DOHH2 (cell line): ENCODE measurements at regions not wholly inside any gene's neighbourhood (a gene's known extent, or its start where the extent isn't known, plus 50 kb on each side); places are given as distances from the start of the nearest gene placed in this dataset.

ENCODE experiments used
- H3F3A ChIP-seq: fragments of 200-600 bp; sonication (generic), shearing (Covaris generic); 2 replicates; pipeline ENCODE4 v1.6.0; 2016; ENCODE audit warnings: antibody characterized with exemption, mild to moderate bottlenecking; ENCODE audit not compliant: control insufficient read depth, insufficient read depth
- H3K27ac ChIP-seq: fragments of 200-600 bp; sonication (generic); 2 replicates; pipeline ENCODE4 v1.5.1; 2014; ENCODE audit warnings: low read depth, mild to moderate bottlenecking, low read length, moderate library complexity
- H3K27me3 ChIP-seq: fragments of 200-600 bp; sonication (generic); 2 replicates; pipeline ENCODE4 v1.6.1; 2014; ENCODE audit warnings: mild to moderate bottlenecking, low read length, mixed read lengths; ENCODE audit not compliant: control insufficient read depth
- H3K36me3 ChIP-seq: fragments of 200-600 bp; sonication (generic); 2 replicates; pipeline ENCODE4 v1.6.1; 2014; ENCODE audit warnings: mild to moderate bottlenecking, low read length, moderate library complexity, mixed read lengths; ENCODE audit not compliant: control insufficient read depth
- H3K4me1 ChIP-seq: fragments of 200-600 bp; sonication (generic); 2 replicates; pipeline ENCODE4 v1.6.1; 2014; ENCODE audit warnings: mild to moderate bottlenecking, low read length, mixed read lengths; ENCODE audit not compliant: control insufficient read depth
- H3K4me2 ChIP-seq: fragments of 200-600 bp; sonication (generic); 2 replicates; pipeline ENCODE4 v1.6.0; 2014; ENCODE audit warnings: mild to moderate bottlenecking, low read length, moderate library complexity
- H3K4me3 ChIP-seq: fragments of 200-600 bp; sonication (generic); 2 replicates; pipeline ENCODE4 v1.5.1; 2014; ENCODE audit warnings: mild to moderate bottlenecking, low read length, mixed read lengths
- H3K79me2 ChIP-seq: fragments of 200-600 bp; sonication (generic); 2 replicates; pipeline ENCODE4 v1.6.1; 2014; ENCODE audit warnings: mild to moderate bottlenecking, low read length, mixed read lengths; ENCODE audit not compliant: control insufficient read depth
- H3K9me2 ChIP-seq: fragments of 200-600 bp; sonication (generic); replicated peaks from 2 replicates; pipeline ENCODE4 v1.6.1; 2014; ENCODE audit warnings: mild to moderate bottlenecking, low read length, mixed read lengths; ENCODE audit not compliant: control insufficient read depth
- H3K9me3 ChIP-seq: fragments of 200-600 bp; sonication (generic); 2 replicates; pipeline ENCODE4 v1.6.1; 2014; ENCODE audit warnings: antibody characterized with exemption, low read length, mixed read lengths; ENCODE audit not compliant: control insufficient read depth, insufficient read depth
- H4K20me1 ChIP-seq: fragments of 200-600 bp; sonication (generic); 2 replicates; pipeline ENCODE4 v1.6.0; 2014; ENCODE audit warnings: low read depth, mild to moderate bottlenecking, antibody characterized with exemption, low read length, moderate library complexity; ENCODE audit not compliant: control insufficient read depth, insufficient read depth
- EZH2phosphoT487 ChIP-seq: fragments of 200-600 bp; sonication (generic); IDR thresholded peaks from 2 replicates; pipeline ENCODE4 v1.6.1; 2017; ENCODE audit warnings: borderline replicate concordance, mild to moderate bottlenecking, antibody characterized with exemption, low read length, moderate library complexity, mixed read lengths
- TF ChIP-seq, protein P1 (sequence below): fragments of 200-600 bp; sonication (generic); IDR thresholded peaks from one replicate; pipeline ENCODE4 v1.5.1; 2014; ENCODE audit warnings: antibody characterized with exemption, mild to moderate bottlenecking, low read depth, low read length; ENCODE audit not compliant: poor library complexity, severe bottlenecking

DNA sequence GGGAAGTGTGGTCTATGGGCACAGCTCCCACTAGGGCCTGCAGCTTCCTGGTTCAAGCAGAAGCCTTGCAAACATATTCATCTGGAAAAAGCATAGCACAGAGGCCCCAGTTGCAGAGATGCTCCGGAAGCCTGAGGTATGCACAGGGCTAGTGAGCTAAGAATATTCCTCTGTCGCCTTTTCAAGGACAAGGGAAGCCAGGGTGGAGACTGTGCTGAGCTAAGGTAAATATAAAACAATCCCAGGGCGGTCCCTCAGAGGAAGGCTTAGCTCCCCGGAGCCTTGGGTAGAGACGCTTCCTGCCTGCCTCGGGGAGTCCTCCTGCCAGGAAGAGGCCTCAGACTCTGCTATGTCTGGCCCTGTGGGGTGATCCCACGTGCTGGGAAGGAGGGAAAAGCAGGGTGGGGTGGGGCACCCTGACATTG lies 134.8 kb upstream of the FOXA2 start:
- H3K4me2 ChIP-seq = no peak overlapping the region
- H3K9me2 ChIP-seq = no peaks in the 10 kb centered on the region
- TF ChIP-seq, protein P1, sequence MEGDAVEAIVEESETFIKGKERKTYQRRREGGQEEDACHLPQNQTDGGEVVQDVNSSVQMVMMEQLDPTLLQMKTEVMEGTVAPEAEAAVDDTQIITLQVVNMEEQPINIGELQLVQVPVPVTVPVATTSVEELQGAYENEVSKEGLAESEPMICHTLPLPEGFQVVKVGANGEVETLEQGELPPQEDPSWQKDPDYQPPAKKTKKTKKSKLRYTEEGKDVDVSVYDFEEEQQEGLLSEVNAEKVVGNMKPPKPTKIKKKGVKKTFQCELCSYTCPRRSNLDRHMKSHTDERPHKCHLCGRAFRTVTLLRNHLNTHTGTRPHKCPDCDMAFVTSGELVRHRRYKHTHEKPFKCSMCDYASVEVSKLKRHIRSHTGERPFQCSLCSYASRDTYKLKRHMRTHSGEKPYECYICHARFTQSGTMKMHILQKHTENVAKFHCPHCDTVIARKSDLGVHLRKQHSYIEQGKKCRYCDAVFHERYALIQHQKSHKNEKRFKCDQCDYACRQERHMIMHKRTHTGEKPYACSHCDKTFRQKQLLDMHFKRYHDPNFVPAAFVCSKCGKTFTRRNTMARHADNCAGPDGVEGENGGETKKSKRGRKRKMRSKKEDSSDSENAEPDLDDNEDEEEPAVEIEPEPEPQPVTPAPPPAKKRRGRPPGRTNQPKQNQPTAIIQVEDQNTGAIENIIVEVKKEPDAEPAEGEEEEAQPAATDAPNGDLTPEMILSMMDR = no peak
- TF ChIP-seq EZH2phosphoT487 = no peak
- no peak overlapping the region for H3K27ac ChIP-seq
- H3K79me2 ChIP-seq = no peaks in the 10 kb centered on the region
- no peak overlapping the region for H3K4me3 ChIP-seq
- H4K20me1 ChIP-seq = no peaks in the 10 kb centered on the region
- peaks cover 6% of the 10 kb centered on the region; the same call in 1 of the 2 replicates for H3K4me1 ChIP-seq
- H3K27me3 ChIP-seq = no peaks in the 10 kb centered on the region
- no peaks in the 10 kb centered on the region for H3F3A ChIP-seq
- no peaks in the 10 kb centered on the region for H3K36me3 ChIP-seq
- no peaks in the 10 kb centered on the region for H3K9me3 ChIP-seq

DNA sequence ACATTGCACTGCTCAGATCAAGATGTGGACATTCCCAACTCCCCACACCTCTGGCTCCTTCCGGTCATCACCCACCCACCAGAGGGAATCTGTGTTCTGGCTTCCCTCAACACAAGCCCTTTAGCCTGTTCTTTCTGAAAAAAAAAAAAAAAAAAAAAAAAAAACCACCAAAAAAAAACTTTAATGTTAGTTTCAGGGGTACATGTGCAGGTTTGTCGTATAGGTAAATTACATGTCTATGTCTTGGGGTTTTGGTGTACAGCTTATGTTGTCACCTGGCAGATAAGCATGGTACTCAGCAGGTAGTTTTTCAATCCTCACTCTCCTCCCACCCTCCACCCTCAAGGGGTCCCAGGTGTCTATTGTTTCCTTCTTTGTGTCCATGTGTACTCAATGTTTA lies 135.8 kb upstream of the FOXA2 start:
- H3K79me2 ChIP-seq = no peaks in the 10 kb centered on the region
- H3K4me2 ChIP-seq = no peak overlapping the region
- H3K4me3 ChIP-seq = no peak overlapping the region
- no peaks in the 10 kb centered on the region for H3K9me3 ChIP-seq
- no peak overlapping the region for H3K27ac ChIP-seq
- H3K36me3 ChIP-seq = no peaks in the 10 kb centered on the region
- H3F3A ChIP-seq = no peaks in the 10 kb centered on the region
- H3K27me3 ChIP-seq = no peaks in the 10 kb centered on the region
- H3K4me1 ChIP-seq = peaks cover 6% of the 10 kb centered on the region; the same call in 1 of the 2 replicates
- TF ChIP-seq, protein P1 = no peak
- no peak for TF ChIP-seq EZH2phosphoT487
- no peaks in the 10 kb centered on the region for H3K9me2 ChIP-seq
- no peaks in the 10 kb centered on the region for H4K20me1 ChIP-seq

DNA sequence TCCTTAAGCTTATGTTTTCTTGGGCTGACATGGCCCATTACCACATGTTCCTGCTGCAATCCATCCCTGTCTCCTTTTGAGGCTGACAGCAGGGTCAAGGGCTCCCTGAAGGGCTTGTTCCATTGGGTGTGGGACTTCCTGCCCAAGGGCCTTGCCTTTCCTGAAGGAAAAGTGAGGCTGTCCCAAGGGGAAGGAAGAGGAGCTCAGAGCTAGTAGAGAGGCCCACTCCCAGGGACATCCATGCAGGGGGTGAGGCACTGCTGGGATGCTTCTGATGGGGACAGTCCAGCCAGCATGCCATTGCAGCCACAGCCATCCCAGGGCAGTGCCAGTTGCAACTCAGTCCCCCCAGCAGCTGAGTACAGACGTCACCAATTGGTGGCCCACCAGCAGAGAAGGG lies 138.4 kb upstream of the FOXA2 start:
- H4K20me1 ChIP-seq = no peaks in the 10 kb centered on the region
- H3K27ac ChIP-seq = no peak overlapping the region
- no peaks in the 10 kb centered on the region for H3K4me1 ChIP-seq
- TF ChIP-seq, protein P1 = no peak
- no peak for TF ChIP-seq EZH2phosphoT487
- no peak overlapping the region for H3K4me3 ChIP-seq
- no peak overlapping the region for H3K4me2 ChIP-seq
- no peaks in the 10 kb centered on the region for H3K36me3 ChIP-seq
- H3K27me3 ChIP-seq = no peaks in the 10 kb centered on the region
- no peaks in the 10 kb centered on the region for H3K79me2 ChIP-seq
- no peaks in the 10 kb centered on the region for H3K9me3 ChIP-seq
- no peaks in the 10 kb centered on the region for H3F3A ChIP-seq
- H3K9me2 ChIP-seq = no peaks in the 10 kb centered on the region

DNA sequence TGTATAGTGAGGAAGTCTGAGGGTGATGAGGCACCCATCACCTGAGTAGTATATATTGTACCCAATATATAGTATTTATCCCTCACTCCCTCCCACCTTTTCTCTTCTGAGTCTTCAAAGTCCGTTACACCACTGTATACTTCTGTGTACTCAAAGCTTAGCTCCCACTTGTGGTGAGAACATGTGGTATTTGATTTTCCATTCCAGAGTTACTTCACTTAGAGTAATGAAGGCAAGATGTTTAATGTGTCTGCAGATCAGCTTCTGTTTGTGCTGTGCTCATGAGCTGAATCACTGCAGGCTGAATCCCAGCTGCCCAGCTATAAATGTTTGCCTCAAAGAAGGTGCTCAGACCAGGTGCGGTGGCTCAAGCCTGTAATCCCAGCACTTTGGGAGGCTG lies 139.3 kb upstream of the FOXA2 start:
- Histone ChIP-seq H3K27me3 (no peaks in the 10 kb centered on the region), H3K4me1 (no peaks in the 10 kb centered on the region), H3K4me3 (no peak overlapping the region), H4K20me1 (no peaks in the 10 kb centered on the region), H3K9me3 (no peaks in the 10 kb centered on the region), H3K4me2 (no peak overlapping the region), H3K9me2 (no peaks in the 10 kb centered on the region), H3K36me3 (no peaks in the 10 kb centered on the region), H3K27ac (no peak overlapping the region), H3F3A (no peaks in the 10 kb centered on the region), H3K79me2 (no peaks in the 10 kb centered on the region)
- TF ChIP-seq EZH2phosphoT487 = no peak
- TF ChIP-seq, protein P1 = no peak
